ENCODE measurements at regions not wholly inside any gene's neighbourhood (a gene's known extent, or its start where the extent isn't known, plus 50 kb on each side); places are given as distances from the start of the nearest gene placed in this dataset.

- DNase-seq: no peak
- Histone ChIP-seq H3K27ac (ENCODE audit: low read length) (no peak overlapping the region), H3K9me2 (replicated peaks; ENCODE audit: insufficient read depth, low read length) (no peaks in the 10 kb centered on the region), H3F3A (ENCODE audit: insufficient read depth, low read length) (no peaks in the 10 kb centered on the region), H3K36me3 (replicated peaks; ENCODE audit: insufficient read depth, low read length) (no peaks in the 10 kb centered on the region), H3K27me3 (replicated peaks; ENCODE audit: insufficient read depth, low read length) (no peaks in the 10 kb centered on the region), H2AFZ (ENCODE audit: low read length) (no peak overlapping the region), H3K4me3 (ENCODE audit: low read length) (no peak overlapping the region), H3K9ac (ENCODE audit: low read length) (no peak overlapping the region), H3K4me2 (ENCODE audit: low read depth, low read length) (no peak overlapping the region), H3K4me1 (ENCODE audit: low read length) (no peaks in the 10 kb centered on the region), H3K9me3 (replicated peaks; ENCODE audit: insufficient read depth, low read length) (no peaks in the 10 kb centered on the region), H3K79me2 (ENCODE audit: low read length) (no peaks in the 10 kb centered on the region), H4K20me1 (ENCODE audit: insufficient read depth, low read length) (no peaks in the 10 kb centered on the region)
- TF ChIP-seq, protein P1, sequence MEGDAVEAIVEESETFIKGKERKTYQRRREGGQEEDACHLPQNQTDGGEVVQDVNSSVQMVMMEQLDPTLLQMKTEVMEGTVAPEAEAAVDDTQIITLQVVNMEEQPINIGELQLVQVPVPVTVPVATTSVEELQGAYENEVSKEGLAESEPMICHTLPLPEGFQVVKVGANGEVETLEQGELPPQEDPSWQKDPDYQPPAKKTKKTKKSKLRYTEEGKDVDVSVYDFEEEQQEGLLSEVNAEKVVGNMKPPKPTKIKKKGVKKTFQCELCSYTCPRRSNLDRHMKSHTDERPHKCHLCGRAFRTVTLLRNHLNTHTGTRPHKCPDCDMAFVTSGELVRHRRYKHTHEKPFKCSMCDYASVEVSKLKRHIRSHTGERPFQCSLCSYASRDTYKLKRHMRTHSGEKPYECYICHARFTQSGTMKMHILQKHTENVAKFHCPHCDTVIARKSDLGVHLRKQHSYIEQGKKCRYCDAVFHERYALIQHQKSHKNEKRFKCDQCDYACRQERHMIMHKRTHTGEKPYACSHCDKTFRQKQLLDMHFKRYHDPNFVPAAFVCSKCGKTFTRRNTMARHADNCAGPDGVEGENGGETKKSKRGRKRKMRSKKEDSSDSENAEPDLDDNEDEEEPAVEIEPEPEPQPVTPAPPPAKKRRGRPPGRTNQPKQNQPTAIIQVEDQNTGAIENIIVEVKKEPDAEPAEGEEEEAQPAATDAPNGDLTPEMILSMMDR (IDR thresholded peaks at IDR 0.05; ENCODE audit: low read length): no peak
- no peak for TF ChIP-seq EZH2phosphoT487 (IDR thresholded peaks at IDR 0.05; ENCODE audit: low read length)
Measured at GRCh38 chr2:234415706-234416105, 81.2 kb downstream of the ARL4C start.

DNA sequence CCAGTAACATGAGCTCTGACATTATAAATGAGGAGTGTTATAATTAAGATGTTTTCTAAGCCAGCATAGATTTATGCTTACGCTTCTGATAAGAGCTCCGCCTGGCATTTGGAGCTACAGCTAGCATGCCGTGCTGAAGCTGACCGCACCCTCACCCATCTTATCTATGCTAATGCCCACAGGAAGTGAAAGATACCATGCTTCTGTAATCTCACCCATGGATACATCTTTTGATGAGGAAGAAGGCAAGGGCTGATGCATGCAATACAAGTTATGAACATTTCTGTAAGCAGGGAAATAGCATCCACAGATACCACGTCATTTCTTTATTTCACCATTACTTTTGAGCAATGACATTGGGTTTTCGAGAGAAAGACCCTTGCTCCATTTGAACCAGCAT lies 82.3 kb downstream of the ARL4C start:
- Histone ChIP-seq H3K9ac (ENCODE audit: low read length) (no peak overlapping the region), H3K9me2 (replicated peaks; ENCODE audit: insufficient read depth, low read length) (no peaks in the 10 kb centered on the region), H3K27ac (ENCODE audit: low read length) (no peak overlapping the region), H3K9me3 (replicated peaks; ENCODE audit: insufficient read depth, low read length) (no peaks in the 10 kb centered on the region), H3F3A (ENCODE audit: insufficient read depth, low read length) (no peaks in the 10 kb centered on the region), H3K4me3 (ENCODE audit: low read length) (no peak overlapping the region), H3K4me1 (ENCODE audit: low read length) (no peaks in the 10 kb centered on the region), H4K20me1 (ENCODE audit: insufficient read depth, low read length) (no peaks in the 10 kb centered on the region), H3K27me3 (replicated peaks; ENCODE audit: insufficient read depth, low read length) (no peaks in the 10 kb centered on the region), H3K4me2 (ENCODE audit: low read depth, low read length) (no peak overlapping the region), H3K36me3 (replicated peaks; ENCODE audit: insufficient read depth, low read length) (no peaks in the 10 kb centered on the region), H2AFZ (ENCODE audit: low read length) (no peak overlapping the region), H3K79me2 (ENCODE audit: low read length) (no peaks in the 10 kb centered on the region)
- no peak for DNase-seq
- TF ChIP-seq EZH2phosphoT487 (IDR thresholded peaks at IDR 0.05; ENCODE audit: low read length): no peak
- TF ChIP-seq EZH2 (optimal IDR thresholded peaks at IDR 0.05; ENCODE audit: low read depth, low read length): no peak
- TF ChIP-seq, protein P1 (IDR thresholded peaks at IDR 0.05; ENCODE audit: low read length): no peak

- no peaks in the 10 kb centered on the region for H3K27me3 ChIP-seq (replicated peaks; ENCODE audit: insufficient read depth, low read length)
- TF ChIP-seq EZH2phosphoT487 (IDR thresholded peaks at IDR 0.05; ENCODE audit: low read length) (no peak), EZH2 (optimal IDR thresholded peaks at IDR 0.05; ENCODE audit: low read depth, low read length) (no peak)
- TF ChIP-seq, protein P1 (IDR thresholded peaks at IDR 0.05; ENCODE audit: low read length): no peak
- H2AFZ ChIP-seq (ENCODE audit: low read length): no peak overlapping the region
- H3K79me2 ChIP-seq (ENCODE audit: low read length): no peaks in the 10 kb centered on the region
- H3K36me3 ChIP-seq (replicated peaks; ENCODE audit: insufficient read depth, low read length): no peaks in the 10 kb centered on the region
- no peak overlapping the region for H3K27ac ChIP-seq (ENCODE audit: low read length)
- H3K4me2 ChIP-seq (ENCODE audit: low read depth, low read length): no peak overlapping the region
- no peaks in the 10 kb centered on the region for H3K9me2 ChIP-seq (replicated peaks; ENCODE audit: insufficient read depth, low read length)
- no peaks in the 10 kb centered on the region for H3K9me3 ChIP-seq (replicated peaks; ENCODE audit: insufficient read depth, low read length)
- no peak for DNase-seq
- H4K20me1 ChIP-seq (ENCODE audit: insufficient read depth, low read length): no peaks in the 10 kb centered on the region
- no peak overlapping the region for H3K4me3 ChIP-seq (ENCODE audit: low read length)
- H3F3A ChIP-seq (ENCODE audit: insufficient read depth, low read length): no peaks in the 10 kb centered on the region
- H3K9ac ChIP-seq (ENCODE audit: low read length): no peak overlapping the region
- H3K4me1 ChIP-seq (ENCODE audit: low read length): no peaks in the 10 kb centered on the region
Measured at GRCh38 chr2:234412726-234413125, 84.2 kb downstream of the ARL4C start.
